ENCODE measurements at regions not wholly inside any gene's neighbourhood (a gene's known extent, or its start where the extent isn't known, plus 50 kb on each side); places are given as distances from the start of the nearest gene placed in this dataset.

GRCh38 chr12:126224032-126224431 lies 1158.8 kb downstream of the AACS start:
- no peak for TF ChIP-seq CTCF (conservative IDR thresholded peaks at IDR 0.05)
- TF ChIP-seq ZFX (IDR thresholded peaks at IDR 0.05), result no peak
